HG03045 (cell line): ENCODE measurements at regions not wholly inside any gene's neighbourhood (a gene's known extent, or its start where the extent isn't known, plus 50 kb on each side); places are given as distances from the start of the nearest gene placed in this dataset.
"Not testable (repeated sequence)": the region's sequence is repeated elsewhere in the genome, so short reads cannot be mapped to it uniquely, and the experiment has no call there.

Source experiments
- ATAC-seq: cut with Tn5 transposase; IDR thresholded peaks from one replicate; pipeline ENCODE4 v1.9.1; 2021; ENCODE audit warnings: mild to moderate bottlenecking, moderate library complexity; ENCODE audit not compliant: unreplicated experiment

DNA sequence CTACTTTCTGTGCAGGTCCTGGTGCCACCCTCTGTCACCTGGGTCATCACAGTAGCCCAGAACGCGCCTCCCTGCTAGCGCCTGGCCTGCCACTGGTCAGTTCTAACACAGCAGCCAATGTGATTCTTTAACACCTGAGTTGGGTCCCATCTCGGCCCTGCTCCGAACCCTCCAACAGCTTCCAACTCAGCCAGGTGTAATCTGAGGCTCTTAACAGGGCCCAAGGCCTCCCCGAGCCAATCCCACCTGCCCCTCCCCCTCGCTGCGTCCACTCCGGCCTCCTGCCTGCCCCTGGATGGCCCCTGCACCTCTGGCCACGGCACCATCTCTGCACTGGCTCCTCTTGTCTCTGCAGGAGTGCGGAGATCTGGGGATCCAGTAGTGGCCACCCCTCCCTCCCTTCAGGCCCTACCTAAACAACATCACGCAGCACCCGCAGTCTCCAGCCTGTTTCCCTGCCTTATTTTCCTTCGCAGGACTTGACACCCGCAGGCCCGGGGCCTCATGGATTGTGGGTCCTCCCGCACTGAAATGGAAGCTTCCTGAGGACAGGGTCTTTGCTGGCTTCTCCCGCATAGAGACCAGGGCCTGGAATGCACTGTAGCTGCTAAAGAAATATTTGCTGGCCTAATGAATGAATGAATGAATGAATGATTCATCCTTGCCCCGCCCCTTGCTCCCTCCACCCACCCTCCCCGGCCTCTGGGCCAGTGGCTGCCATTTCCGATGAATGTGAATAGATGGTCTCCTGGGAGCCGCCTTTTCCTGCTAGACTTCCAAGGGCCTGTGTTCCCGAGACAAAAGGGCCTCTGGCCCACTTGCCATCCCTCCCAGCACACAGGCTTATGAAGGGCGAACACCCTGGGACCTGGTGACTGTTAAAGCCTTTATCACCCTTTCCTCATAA is 174.8 kb upstream of the FOXF1 start:
- ATAC-seq = no peak

DNA sequence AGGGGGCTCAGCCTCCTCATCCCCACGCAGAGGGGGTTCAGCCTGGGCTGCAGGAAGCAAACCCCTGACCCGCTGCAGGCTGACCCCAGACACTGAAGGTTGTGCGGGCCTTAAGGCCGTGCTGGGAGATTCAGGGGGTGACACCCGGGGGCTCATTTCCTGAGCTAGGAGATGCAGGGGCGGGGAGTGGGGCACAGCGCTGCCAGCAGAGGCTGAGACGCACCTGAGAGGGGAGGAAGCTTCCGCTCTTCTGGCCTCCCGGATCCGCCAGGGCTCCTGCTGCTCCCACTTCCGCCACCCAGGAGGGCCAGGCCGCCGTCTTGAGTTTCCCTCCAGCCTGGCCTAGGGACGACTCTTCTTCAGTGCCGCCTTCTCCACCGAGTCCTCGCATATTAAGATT is 173.2 kb upstream of the FOXF1 start:
- no peak for ATAC-seq

DNA sequence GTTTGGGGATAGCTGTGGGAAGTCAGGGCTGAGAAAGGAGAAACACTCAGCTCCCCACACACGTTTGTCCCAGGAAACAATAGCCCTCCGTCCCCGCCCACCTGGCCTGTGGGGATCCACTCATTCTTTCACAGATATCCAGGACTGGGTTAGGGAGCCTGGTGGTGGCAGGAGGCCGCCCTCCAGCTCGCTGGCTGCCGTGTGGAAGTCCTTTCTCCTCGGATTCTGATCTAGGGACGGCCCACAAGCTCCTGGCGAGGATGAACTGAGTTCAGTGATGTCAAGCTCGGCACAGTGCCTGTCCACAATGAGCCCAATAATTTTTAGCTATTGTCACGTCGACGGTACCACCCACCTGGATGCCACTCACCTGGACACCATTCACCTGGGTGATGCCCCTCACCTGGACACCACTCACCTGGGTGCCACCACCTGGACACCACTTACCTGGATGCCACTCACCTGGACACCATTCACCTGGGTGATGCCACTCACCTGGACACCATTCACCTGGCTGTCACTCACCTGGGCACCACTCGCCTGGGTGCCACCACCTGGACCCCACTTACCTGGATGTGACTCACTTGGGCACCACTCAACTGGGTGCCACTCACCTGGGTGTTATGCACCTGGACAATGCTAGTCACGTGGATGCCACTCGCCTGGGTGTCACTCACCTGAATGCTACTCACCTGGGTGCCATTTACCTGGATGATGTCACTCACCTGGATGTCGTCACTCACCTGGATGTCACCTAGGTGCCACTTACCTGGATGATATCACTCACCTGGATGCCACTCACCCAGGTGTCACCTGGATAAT is 172.5 kb upstream of the FOXF1 start:
- no peak for ATAC-seq

DNA sequence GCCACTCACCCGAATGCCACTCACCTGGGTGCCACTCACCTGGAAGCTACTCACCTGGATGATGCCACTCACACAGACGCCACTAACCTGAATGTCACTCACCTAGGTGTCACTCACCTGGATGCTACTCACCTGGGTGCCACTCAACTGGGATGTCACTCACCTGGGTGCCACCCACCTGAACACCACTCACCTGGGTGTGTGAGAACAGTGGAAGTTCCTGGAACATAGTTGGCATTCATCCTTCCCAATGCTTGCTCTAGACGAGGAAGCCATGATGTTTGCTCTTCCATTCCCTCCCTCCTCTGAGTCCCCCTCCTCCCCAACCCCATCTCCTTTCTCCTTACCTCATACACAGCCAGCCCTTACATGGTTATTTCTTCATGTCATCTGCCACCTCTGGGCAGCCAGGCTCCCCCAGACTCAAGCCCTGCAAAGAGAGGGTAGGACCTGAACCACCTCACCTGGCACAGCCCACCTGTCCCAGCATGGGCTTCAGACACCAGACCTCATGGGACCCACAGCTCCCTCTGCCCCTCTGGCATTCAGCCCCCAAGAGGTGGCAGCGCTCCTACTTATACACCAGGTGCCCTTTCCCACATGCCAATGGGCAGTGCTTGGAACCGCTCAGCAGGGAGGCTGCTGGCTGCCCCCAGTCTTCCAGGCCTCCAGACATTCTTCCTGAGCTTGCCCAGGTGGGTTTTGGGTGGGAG is 171.8 kb upstream of the FOXF1 start:
- no peak for ATAC-seq

- ATAC-seq = no peak
Measured at GRCh38 chr16:86342161-86342834, 168.0 kb upstream of the FOXF1 start.

- ATAC-seq = no peak
Measured at GRCh38 chr16:86343027-86343795, 167.1 kb upstream of the FOXF1 start.

- ATAC-seq = no peak
Measured at GRCh38 chr16:86343796-86344585, 166.3 kb upstream of the FOXF1 start.

DNA sequence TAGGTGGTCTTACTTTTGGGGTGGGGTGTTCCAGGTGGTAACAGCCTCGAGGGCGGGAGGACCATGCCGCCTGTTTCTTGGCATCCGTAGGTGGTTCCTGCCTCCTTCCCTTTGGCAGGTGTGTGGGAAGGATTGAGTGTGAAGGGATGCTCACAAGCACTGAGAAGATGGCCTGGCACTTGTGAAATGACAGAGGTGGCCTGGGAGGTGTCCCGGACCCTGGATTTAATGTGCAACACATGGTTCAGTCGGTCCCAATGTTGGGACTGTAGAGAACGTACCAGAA is 165.8 kb upstream of the FOXF1 start:
- no peak for ATAC-seq

- no peak for ATAC-seq
Measured at GRCh38 chr16:86344881-86345280, 165.4 kb upstream of the FOXF1 start.

DNA sequence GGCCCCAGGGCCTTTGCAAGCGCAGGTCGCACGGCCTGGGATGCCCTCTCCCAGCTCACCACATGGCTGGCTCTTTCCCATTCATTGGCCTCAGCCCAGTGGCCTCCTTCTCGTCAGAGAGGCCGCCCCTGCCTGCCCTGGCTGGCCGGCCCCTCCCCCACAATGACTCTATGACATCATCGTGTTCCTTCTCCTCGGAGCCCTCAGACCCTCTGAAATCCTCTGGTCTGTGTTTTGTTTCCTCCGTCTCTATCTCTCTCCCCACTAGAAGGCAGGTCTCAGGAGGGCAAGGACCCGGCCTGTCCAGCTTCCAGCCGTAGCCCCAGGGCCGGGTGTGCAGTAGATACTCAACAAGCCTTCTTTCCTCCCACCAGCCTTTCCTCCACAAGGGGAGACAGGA is 164.8 kb upstream of the FOXF1 start:
- no peak for ATAC-seq

- no peak for ATAC-seq
Measured at GRCh38 chr16:86346034-86346433, 164.3 kb upstream of the FOXF1 start.

DNA sequence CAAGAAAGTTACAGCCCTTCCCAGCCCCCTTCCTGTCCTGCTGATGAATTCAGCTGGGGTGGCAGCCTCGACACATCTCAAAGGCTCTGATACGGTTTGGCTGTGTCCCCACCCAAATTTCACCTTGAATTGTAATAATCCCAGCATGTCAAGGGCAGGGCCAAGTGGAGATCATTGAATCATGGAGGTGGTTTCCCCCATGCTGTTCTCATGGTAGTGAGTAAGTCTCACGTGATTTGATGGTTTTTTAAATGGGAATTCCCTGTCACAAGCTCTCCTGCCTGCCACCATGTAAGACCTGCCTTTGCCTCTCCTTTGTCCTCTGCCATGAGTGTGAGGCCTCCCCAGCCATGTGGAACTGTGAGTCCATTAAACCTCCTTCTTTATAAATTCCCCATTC is 163.2 kb upstream of the FOXF1 start:
- ATAC-seq = no peak

GRCh38 chr16:86347916-86348555 is 162.3 kb upstream of the FOXF1 start:
- ATAC-seq = no peak

DNA sequence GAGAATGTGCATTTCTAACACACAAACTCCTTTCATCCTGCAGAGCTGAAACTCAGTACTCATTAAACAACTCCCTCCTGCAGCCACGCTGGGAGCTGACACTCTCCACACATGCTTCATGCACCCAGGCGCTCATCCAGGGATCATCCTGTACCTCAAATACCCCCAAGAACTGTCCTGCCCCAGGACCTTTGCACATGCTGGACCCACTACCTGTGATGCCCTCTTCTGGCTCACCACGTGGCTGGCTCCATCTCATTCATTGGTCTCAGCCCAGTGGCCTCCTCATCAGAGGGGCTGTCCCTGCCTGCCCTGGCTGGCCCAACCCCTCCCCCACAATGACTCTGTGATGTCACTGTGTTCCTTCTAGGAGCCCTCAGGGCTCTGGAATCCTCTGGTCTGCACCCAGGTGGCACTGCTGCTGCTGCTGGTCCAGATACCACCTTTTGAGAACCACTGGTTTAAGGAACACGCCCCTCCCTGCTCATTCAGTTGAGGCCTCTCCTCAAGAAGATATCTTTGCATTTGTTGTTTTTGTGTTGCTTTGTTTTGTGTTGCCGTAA is 160.9 kb upstream of the FOXF1 start:
- ATAC-seq = no peak

DNA sequence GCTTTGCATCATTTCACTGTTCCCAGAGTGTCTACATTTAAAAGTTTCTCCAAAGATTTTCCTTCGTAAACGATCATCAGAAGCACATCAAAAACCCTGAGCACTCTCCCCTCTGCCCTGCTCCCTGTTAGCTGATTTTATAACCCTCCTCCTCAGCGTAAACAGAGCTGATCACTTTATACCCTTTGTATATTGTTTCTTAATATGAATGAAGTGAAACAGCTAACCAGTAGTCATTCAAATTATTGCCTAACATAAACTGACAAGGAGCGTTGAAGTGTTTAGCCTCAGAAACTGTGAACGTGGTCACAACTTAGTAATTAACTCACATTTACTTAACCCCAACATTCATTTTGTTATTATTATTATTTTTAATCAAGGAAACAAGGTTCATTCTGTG is 160.0 kb upstream of the FOXF1 start:
- no peak for ATAC-seq

GRCh38 chr16:86351041-86351784 is 159.1 kb upstream of the FOXF1 start:
- no peak for ATAC-seq

- ATAC-seq = not testable (repeated sequence)
Measured at GRCh38 chr16:86351785-86352139, 158.6 kb upstream of the FOXF1 start.

DNA sequence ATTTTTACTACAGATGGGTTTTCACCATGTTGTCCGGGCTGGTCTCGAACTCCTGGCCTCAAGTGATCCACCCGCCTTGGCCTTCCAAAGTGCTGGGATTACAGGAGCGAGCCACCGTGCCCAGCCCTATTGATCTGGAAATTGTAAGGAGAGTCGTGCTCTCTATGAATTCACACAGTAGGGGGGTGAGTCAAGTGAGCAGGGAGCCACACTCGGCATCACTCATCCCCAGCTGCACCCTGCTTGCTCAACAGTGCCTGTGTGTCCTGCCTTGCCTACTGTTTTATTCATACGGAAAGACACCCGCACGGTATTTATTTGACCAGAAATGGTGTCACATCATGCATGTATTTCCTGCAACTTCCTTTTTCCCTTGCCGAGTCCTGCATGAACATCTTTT is 157.2 kb upstream of the FOXF1 start:
- ATAC-seq = no peak
